ENCODE measurements at regions not wholly inside any gene's neighbourhood (a gene's known extent, or its start where the extent isn't known, plus 50 kb on each side); places are given as distances from the start of the nearest gene placed in this dataset.

GRCh38 chr4:22877486-22878052 is 184.8 kb downstream of the GBA3 start:
- no peak for TF ChIP-seq CTCF (IDR thresholded peaks at IDR 0.05; ENCODE audit: extremely low read depth, missing control alignments)
- DNase-seq (ENCODE audit: low spot score) = no peak

GRCh38 chr4:22876270-22876669 is 183.5 kb downstream of the GBA3 start:
- no peak for DNase-seq (ENCODE audit: low spot score)
- TF ChIP-seq CTCF (IDR thresholded peaks at IDR 0.05; ENCODE audit: extremely low read depth, missing control alignments) = no peak

GRCh38 chr4:22875587-22876257 is 183.0 kb downstream of the GBA3 start:
- no peak for DNase-seq (ENCODE audit: low spot score)

GRCh38 chr4:22874334-22874912 is 181.7 kb downstream of the GBA3 start:
- no peak for DNase-seq (ENCODE audit: low spot score)

More at GRCh38 chr4:22875587-22876257, 183.0 kb downstream of the GBA3 start:
- TF ChIP-seq CTCF (IDR thresholded peaks at IDR 0.05; ENCODE audit: extremely low read depth, missing control alignments) = no peak

DNA sequence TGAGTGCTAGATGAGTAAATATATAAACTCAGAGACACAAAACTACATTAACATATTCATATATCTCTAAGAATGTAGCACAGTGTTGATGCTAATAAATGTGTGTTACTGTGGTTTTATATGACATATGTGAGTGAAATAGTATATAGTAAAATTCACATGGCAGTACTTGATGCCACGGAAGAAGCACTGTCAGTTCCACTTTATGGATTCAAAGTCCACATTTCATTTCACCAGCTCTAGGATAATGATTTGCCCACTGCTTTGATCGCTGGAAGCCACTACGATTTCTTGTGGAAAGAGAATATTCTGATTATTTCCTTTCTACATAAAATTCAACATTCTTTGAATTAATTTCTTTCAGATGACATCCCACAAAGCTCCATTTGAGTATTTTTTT is 181.2 kb downstream of the GBA3 start:
- DNase-seq (ENCODE audit: low spot score) = no peak
- TF ChIP-seq CTCF (IDR thresholded peaks at IDR 0.05; ENCODE audit: extremely low read depth, missing control alignments) = no peak

More at GRCh38 chr4:22874334-22874912, 181.7 kb downstream of the GBA3 start:
- no peak for TF ChIP-seq CTCF (IDR thresholded peaks at IDR 0.05; ENCODE audit: extremely low read depth, missing control alignments)

DNA sequence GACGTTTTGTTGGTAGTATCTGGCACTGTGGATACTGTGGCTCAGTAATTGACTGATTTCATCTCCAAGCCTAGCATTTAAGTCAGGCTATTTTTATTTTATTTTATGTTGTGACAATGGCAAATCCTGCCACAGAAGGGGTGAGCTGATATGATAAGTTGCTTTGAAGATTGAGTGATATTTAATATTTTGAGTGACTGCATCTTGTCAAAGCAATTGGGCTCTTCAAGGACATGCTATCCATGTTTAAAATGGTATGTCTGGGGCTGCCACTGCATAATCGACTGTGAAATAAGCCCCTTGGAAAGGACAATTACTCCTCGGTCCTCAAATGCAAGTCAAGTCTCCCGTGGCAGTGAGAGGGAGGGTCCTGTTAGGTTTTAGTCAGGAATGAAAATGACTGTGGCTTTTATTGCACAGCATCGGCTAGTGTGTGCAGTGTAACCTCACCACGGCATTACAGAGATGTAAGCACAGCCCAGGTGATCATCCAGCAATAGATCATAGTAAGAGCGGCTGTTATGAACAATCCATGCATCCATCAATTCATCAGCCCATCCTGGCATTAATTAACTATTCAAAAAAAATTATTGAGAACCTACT is 178.2 kb downstream of the GBA3 start:
- TF ChIP-seq CTCF (IDR thresholded peaks at IDR 0.05; ENCODE audit: extremely low read depth, missing control alignments) = no peak
- no peak for DNase-seq (ENCODE audit: low spot score)

DNA sequence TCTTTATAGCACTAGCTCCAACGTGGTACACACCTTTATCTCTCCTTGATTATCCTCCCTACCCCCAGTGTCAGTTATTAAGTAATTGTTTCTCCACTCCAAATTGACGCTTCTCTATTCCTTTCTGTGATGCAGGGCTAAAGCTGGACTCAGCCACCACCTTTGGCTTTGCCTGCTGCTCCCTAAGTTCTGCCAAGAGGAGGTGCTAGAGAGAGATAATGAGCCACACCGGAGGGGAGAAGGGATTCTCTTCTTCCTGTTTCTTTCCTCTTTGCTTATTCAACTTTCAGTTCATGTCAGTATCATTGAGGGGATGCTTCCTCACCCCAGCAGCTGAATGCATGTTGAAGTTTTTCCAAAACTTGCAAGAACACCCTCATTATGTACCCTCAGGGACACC is 176.5 kb downstream of the GBA3 start:
- TF ChIP-seq CTCF (IDR thresholded peaks at IDR 0.05; ENCODE audit: extremely low read depth, missing control alignments) = no peak
- DNase-seq (ENCODE audit: low spot score) = no peak

All from GM20000 (cell line).